Lower leg skin (tissue), 4 donors: ENCODE measurements at regions not wholly inside any gene's neighbourhood (a gene's known extent, or its start where the extent isn't known, plus 50 kb on each side); places are given as distances from the start of the nearest gene placed in this dataset.

Experiments
- DNase-seq, 2 donors: peaks; one replicate each; pipeline ENCODE4 v3.0.0-alpha.2; 2019; ENCODE audit warnings: low spot score in 2 of 2
- H3K4me3 ChIP-seq: fragments of 200-600 bp; sonication (generic); 2 replicates; pipeline ENCODE4 v1.5.1; 2017; ENCODE audit warnings: mild to moderate bottlenecking, low read depth; ENCODE audit not compliant: poor library complexity, severe bottlenecking
- POLR2A ChIP-seq, 2 donors: fragments of 450-650 bp; IDR thresholded peaks; one replicate each; pipeline ENCODE4 v1.6.1; 2016 to 2017; ENCODE audit warnings: antibody characterized with exemption in 2 of 2, mild to moderate bottlenecking in 1 of 2, moderate library complexity in 1 of 2
- WGBS, 2 donors: methylation state at CpG; one replicate each; pipeline ENCODE4 v1.1.5; 2018; 5-methylcytosine and 5-hydroxymethylcytosine counted together
- intact Hi-C: fragments of 100-400 bp; cut with DNase I; formaldehyde crosslinking; loops from one replicate; pipeline ENCODE4 v1.15.0; 2023; ENCODE audit warnings: low total_unique reads
- TF ChIP-seq, protein P1 (sequence below), 3 donors: fragments of 450-650 bp; IDR thresholded peaks; one replicate each; pipeline ENCODE4 v1.5.1; 2016; ENCODE audit warnings: antibody characterized with exemption in 3 of 3, mild to moderate bottlenecking in 3 of 3, moderate library complexity in 2 of 3

DNA sequence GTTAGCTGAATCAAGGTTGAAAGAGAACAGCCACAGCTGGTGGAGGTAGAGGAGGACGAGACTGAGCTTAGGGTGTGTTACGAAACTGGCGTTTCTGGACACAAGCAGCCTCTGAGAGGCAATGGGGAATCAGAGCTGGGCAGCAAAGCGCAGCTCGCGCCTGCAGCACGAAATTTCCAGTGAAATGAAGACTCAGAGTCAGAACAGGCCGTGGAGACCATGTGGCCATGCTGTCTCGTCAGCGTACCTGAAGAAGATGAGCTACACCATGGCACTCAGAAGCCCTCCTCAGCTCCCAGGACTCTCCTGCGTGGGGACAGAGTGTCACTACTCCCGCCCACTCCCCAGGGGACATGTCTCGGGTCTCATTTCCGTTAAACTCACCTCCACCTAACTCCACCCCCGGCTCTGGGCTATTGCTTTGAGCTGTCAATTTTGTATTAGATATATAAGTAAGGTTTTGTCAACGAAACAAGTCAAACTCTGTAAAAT, 256.9 kb downstream of the ERMARD start:
- peak in 1 of 2 donors; percentile 70 for DNase-seq
- intact Hi-C loops: no loop called here
- 89 to 92% methylated on average over 16 of the region's 16 CpGs for WGBS, 2 donors
- no peak for TF ChIP-seq POLR2A (IDR thresholded peaks at IDR 0.05)
- TF ChIP-seq, protein P1, sequence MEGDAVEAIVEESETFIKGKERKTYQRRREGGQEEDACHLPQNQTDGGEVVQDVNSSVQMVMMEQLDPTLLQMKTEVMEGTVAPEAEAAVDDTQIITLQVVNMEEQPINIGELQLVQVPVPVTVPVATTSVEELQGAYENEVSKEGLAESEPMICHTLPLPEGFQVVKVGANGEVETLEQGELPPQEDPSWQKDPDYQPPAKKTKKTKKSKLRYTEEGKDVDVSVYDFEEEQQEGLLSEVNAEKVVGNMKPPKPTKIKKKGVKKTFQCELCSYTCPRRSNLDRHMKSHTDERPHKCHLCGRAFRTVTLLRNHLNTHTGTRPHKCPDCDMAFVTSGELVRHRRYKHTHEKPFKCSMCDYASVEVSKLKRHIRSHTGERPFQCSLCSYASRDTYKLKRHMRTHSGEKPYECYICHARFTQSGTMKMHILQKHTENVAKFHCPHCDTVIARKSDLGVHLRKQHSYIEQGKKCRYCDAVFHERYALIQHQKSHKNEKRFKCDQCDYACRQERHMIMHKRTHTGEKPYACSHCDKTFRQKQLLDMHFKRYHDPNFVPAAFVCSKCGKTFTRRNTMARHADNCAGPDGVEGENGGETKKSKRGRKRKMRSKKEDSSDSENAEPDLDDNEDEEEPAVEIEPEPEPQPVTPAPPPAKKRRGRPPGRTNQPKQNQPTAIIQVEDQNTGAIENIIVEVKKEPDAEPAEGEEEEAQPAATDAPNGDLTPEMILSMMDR (IDR thresholded peaks at IDR 0.05): no peak
- no peak overlapping the region for H3K4me3 ChIP-seq

DNA sequence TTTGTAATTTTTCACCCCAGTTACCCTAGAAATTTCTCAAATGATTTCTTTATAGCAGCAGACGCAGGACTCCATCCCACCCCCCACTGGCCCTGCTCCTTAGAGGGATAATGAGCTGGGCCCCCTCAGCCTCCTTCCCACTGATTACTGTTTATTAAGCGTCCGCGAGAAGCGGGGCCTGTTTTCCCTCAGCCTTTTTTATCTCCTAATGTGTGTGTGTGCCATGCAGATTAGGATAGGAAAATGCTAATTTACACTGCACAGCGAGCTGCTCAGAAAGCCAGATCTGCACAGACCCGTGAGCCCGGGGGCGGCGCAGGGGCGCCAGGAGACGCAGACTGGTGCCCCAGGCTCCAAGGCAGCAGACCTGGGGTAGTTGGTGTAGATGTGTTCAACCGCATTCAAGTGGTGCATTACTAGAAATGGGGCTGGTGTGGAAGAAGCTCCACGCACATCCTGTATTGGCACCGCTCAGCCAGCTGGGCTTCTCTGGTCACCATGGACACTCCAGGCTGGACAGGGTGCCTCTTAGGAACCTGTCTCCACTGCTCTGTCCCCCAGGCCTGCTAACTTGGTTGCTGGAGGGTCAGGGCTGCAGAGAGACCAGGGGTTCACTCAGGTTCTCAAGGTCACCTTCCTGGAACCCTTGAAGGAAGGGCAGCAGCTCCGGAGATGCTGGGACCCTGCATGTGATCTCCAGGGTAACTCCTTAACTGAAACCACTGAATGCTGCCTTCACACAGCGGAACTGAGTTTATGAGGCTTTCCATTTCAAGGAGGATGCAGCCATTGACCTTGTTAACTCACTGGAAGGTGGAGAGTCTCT, 256.3 kb downstream of the ERMARD start:
- TF ChIP-seq, protein P1 (IDR thresholded peaks at IDR 0.05): no peak
- TF ChIP-seq POLR2A (IDR thresholded peaks at IDR 0.05): no peak
- intact Hi-C loops: no loop called here
- WGBS, 2 donors: 77 to 78% methylated on average over 17 of the region's 17 CpGs
- no peak overlapping the region for H3K4me3 ChIP-seq
- DNase-seq: peak in 1 of 2 donors; percentile 67

DNA sequence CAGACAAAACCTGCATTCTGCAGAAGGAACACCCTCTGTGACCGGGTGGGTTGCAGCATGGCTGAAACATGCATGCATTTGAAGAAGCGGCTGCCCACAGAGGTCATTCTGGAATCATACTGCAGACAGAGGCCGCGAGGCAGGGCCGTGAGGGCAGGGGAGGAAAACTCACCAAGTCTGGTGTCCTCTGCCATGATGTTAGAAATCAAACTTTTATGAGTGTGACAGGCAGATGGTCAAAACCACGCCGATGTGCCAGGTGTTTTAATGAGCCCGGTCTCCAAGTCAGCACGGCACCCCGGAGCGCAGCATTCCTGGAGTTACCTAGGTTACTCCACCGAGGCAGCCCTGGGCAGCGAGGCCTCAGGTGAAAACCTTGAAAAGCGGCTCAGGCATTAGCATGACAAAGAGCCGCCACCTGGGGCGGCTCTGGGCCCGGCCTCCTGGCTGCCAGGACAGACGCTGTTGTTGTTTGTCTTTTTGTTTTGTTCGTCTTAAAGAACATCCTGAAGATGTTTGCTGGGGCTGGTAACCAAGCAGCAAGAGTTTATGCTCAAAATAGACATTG, 255.6 kb downstream of the ERMARD start:
- peak in 1 of 2 donors; percentile 75 for DNase-seq
- intact Hi-C loops: no loop called here
- 58 to 66% methylated on average over 19 of the region's 19 CpGs for WGBS, 2 donors
- TF ChIP-seq, protein P1 (IDR thresholded peaks at IDR 0.05): no peak
- TF ChIP-seq POLR2A (IDR thresholded peaks at IDR 0.05): no peak
- H3K4me3 ChIP-seq: no peak overlapping the region

DNA sequence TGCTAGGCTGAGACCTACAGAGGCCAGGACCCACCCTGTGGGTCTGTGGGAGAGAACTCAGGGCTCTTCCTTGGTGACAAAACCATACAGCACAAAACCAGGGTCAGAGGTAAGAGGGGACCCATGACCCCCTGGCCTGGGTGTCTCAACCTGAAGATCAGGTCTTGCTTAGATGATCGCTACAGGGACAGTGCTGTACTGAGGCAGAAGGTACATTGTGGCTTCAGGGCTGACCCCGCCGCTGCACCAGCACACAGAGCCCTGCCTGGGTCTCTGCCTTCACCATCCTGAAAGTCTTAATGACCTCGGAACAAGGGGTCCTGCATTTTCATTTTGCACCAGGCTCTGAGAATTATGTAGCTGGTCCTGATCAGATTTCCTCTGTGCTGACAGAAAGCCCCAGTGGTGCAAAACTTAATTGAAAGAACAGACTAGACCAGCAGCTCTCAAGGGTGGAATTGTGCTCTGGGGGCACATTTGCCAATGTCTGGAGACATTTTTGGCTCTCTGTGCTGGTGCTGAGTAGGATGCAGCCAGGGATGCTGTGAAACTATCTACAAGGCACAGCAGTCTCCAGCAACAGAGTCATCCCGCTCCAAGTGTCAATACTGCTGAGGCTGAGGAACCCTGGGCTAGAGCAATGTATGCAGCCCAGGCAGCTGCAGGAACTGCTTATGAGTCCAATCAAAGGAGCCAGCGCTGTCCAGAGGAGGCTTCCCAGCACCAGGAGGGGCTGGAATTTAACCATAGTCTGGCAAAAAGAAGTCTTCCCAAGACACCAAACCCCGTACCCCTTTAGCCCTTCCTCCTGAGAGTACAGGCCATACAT, 254.9 kb downstream of the ERMARD start:
- WGBS, 2 donors: 85 to 91% methylated on average over 7 of the region's 7 CpGs
- TF ChIP-seq POLR2A (IDR thresholded peaks at IDR 0.05): no peak
- TF ChIP-seq, protein P1 (IDR thresholded peaks at IDR 0.05): no peak
- intact Hi-C loops: no loop called here
- peak in 1 of 2 donors; percentile 46 for DNase-seq
- no peak overlapping the region for H3K4me3 ChIP-seq

DNA sequence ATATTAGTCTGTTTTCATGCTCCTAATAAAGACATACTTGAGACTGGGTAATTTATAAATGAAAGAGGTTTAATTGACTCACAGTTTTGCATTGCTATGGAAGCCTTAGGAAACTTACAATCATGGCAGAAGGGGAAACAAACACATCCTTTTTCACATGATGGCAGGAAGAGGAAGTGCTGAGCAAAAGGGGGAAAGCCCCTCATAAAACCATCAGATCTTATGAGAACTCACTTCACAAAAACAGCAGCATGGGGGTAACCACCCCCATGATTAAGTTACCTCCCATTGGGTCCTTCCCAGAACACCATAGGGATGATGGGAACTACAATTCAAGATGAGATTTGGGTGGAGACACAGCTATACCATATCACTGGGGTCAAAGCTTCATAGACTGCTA, 254.2 kb downstream of the ERMARD start:
- no peak for TF ChIP-seq POLR2A (IDR thresholded peaks at IDR 0.05)
- TF ChIP-seq, protein P1 (IDR thresholded peaks at IDR 0.05): no peak
- intact Hi-C loops: no loop called here
- H3K4me3 ChIP-seq: no peak overlapping the region
- DNase-seq: no peak
